ENCODE measurements at regions not wholly inside any gene's neighbourhood (a gene's known extent, or its start where the extent isn't known, plus 50 kb on each side); places are given as distances from the start of the nearest gene placed in this dataset.

GRCh38 chr2:58686776-58687175 is 445.7 kb upstream of the FANCL start:
- Histone ChIP-seq H3K4me1 (ENCODE audit: control insufficient read depth, insufficient read depth, low read length) (no peaks in the 10 kb centered on the region), H3K27ac (ENCODE audit: low read length) (no peak overlapping the region), H3K4me3 (ENCODE audit: low read length) (no peak overlapping the region), H3K9me3 (ENCODE audit: control insufficient read depth, low read depth, low read length) (no peaks in the 10 kb centered on the region), H3K27me3 (ENCODE audit: control insufficient read depth, insufficient read depth, low read length) (no peaks in the 10 kb centered on the region), H3K36me3 (ENCODE audit: control insufficient read depth, insufficient read depth, low read length) (no peaks in the 10 kb centered on the region)
- no peak for DNase-seq
- 90% methylated on average over 1 of the region's 1 CpG for WGBS (ENCODE audit: insufficient coverage, low lambda C conversion rate)

- WGBS (ENCODE audit: insufficient coverage, low lambda C conversion rate): no CpG with 5 or more reads among the region's 1 CpG
- Histone ChIP-seq H3K9me3 (ENCODE audit: control insufficient read depth, low read depth, low read length) (no peaks in the 10 kb centered on the region), H3K27ac (ENCODE audit: low read length) (no peak overlapping the region), H3K4me1 (ENCODE audit: control insufficient read depth, insufficient read depth, low read length) (no peaks in the 10 kb centered on the region), H3K27me3 (ENCODE audit: control insufficient read depth, insufficient read depth, low read length) (no peaks in the 10 kb centered on the region), H3K4me3 (ENCODE audit: low read length) (no peak overlapping the region), H3K36me3 (ENCODE audit: control insufficient read depth, insufficient read depth, low read length) (no peaks in the 10 kb centered on the region)
- no peak for DNase-seq
Observed at GRCh38 chr2:58680755-58681310, 439.7 kb upstream of the FANCL start.

- Histone ChIP-seq H3K4me1 (ENCODE audit: control insufficient read depth, insufficient read depth, low read length) (no peaks in the 10 kb centered on the region), H3K27me3 (ENCODE audit: control insufficient read depth, insufficient read depth, low read length) (no peaks in the 10 kb centered on the region), H3K4me3 (ENCODE audit: low read length) (no peak overlapping the region), H3K9me3 (ENCODE audit: control insufficient read depth, low read depth, low read length) (no peaks in the 10 kb centered on the region), H3K27ac (ENCODE audit: low read length) (no peak overlapping the region), H3K36me3 (ENCODE audit: control insufficient read depth, insufficient read depth, low read length) (no peaks in the 10 kb centered on the region)
- WGBS (ENCODE audit: insufficient coverage, low lambda C conversion rate): no CpG with 5 or more reads among the region's 3 CpGs
- DNase-seq: no peak
Observed at GRCh38 chr2:58677748-58678147, 436.6 kb upstream of the FANCL start.

GRCh38 chr2:58671675-58672074 is 430.6 kb upstream of the FANCL start:
- DNase-seq: no peak
- WGBS (ENCODE audit: insufficient coverage, low lambda C conversion rate): 100% methylated on average over 1 of the region's 2 CpGs
- Histone ChIP-seq H3K9me3 (ENCODE audit: control insufficient read depth, low read depth, low read length) (no peaks in the 10 kb centered on the region), H3K27me3 (ENCODE audit: control insufficient read depth, insufficient read depth, low read length) (no peaks in the 10 kb centered on the region), H3K4me3 (ENCODE audit: low read length) (no peak overlapping the region), H3K4me1 (ENCODE audit: control insufficient read depth, insufficient read depth, low read length) (no peaks in the 10 kb centered on the region), H3K27ac (ENCODE audit: low read length) (no peak overlapping the region), H3K36me3 (ENCODE audit: control insufficient read depth, insufficient read depth, low read length) (no peaks in the 10 kb centered on the region)

GRCh38 chr2:58669998-58670397 is 428.9 kb upstream of the FANCL start:
- no peak overlapping the region for H3K27ac ChIP-seq (ENCODE audit: low read length)
- no peaks in the 10 kb centered on the region for H3K36me3 ChIP-seq (ENCODE audit: control insufficient read depth, insufficient read depth, low read length)
- no peaks in the 10 kb centered on the region for H3K4me1 ChIP-seq (ENCODE audit: control insufficient read depth, insufficient read depth, low read length)
- no peak overlapping the region for H3K4me3 ChIP-seq (ENCODE audit: low read length)
- no peaks in the 10 kb centered on the region for H3K27me3 ChIP-seq (ENCODE audit: control insufficient read depth, insufficient read depth, low read length)
- WGBS (ENCODE audit: insufficient coverage, low lambda C conversion rate): no CpG with 5 or more reads among the region's 5 CpGs
- H3K9me3 ChIP-seq (ENCODE audit: control insufficient read depth, low read depth, low read length): no peaks in the 10 kb centered on the region
- DNase-seq: no peak

- H3K27me3 ChIP-seq (ENCODE audit: control insufficient read depth, insufficient read depth, low read length): no peaks in the 10 kb centered on the region
- H3K4me3 ChIP-seq (ENCODE audit: low read length): no peak overlapping the region
- H3K27ac ChIP-seq (ENCODE audit: low read length): no peak overlapping the region
- H3K36me3 ChIP-seq (ENCODE audit: control insufficient read depth, insufficient read depth, low read length): no peaks in the 10 kb centered on the region
- H3K9me3 ChIP-seq (ENCODE audit: control insufficient read depth, low read depth, low read length): no peaks in the 10 kb centered on the region
- 100% methylated on average over 1 of the region's 3 CpGs for WGBS (ENCODE audit: insufficient coverage, low lambda C conversion rate)
- DNase-seq: no peak
- no peaks in the 10 kb centered on the region for H3K4me1 ChIP-seq (ENCODE audit: control insufficient read depth, insufficient read depth, low read length)
Observed at GRCh38 chr2:58667137-58667774, 426.1 kb upstream of the FANCL start.

GRCh38 chr2:58666323-58666970 is 425.3 kb upstream of the FANCL start:
- Histone ChIP-seq H3K27ac (ENCODE audit: low read length) (no peak overlapping the region), H3K4me1 (ENCODE audit: control insufficient read depth, insufficient read depth, low read length) (no peaks in the 10 kb centered on the region), H3K9me3 (ENCODE audit: control insufficient read depth, low read depth, low read length) (no peaks in the 10 kb centered on the region), H3K36me3 (ENCODE audit: control insufficient read depth, insufficient read depth, low read length) (no peaks in the 10 kb centered on the region), H3K4me3 (ENCODE audit: low read length) (no peak overlapping the region), H3K27me3 (ENCODE audit: control insufficient read depth, insufficient read depth, low read length) (no peaks in the 10 kb centered on the region)
- 100% methylated on average over 2 of the region's 3 CpGs for WGBS (ENCODE audit: insufficient coverage, low lambda C conversion rate)
- no peak for DNase-seq

- Histone ChIP-seq H3K4me3 (ENCODE audit: low read length) (no peak overlapping the region), H3K27me3 (ENCODE audit: control insufficient read depth, insufficient read depth, low read length) (no peaks in the 10 kb centered on the region), H3K27ac (ENCODE audit: low read length) (no peak overlapping the region), H3K4me1 (ENCODE audit: control insufficient read depth, insufficient read depth, low read length) (no peaks in the 10 kb centered on the region), H3K9me3 (ENCODE audit: control insufficient read depth, low read depth, low read length) (no peaks in the 10 kb centered on the region), H3K36me3 (ENCODE audit: control insufficient read depth, insufficient read depth, low read length) (no peaks in the 10 kb centered on the region)
- WGBS (ENCODE audit: insufficient coverage, low lambda C conversion rate): 80% methylated on average over 1 of the region's 3 CpGs
- DNase-seq: no peak
Observed at GRCh38 chr2:58665154-58665553, 424.0 kb upstream of the FANCL start.

- no peaks in the 10 kb centered on the region for H3K9me3 ChIP-seq (ENCODE audit: control insufficient read depth, low read depth, low read length)
- 86% methylated on average over 1 of the region's 5 CpGs for WGBS (ENCODE audit: insufficient coverage, low lambda C conversion rate)
- no peak overlapping the region for H3K27ac ChIP-seq (ENCODE audit: low read length)
- no peaks in the 10 kb centered on the region for H3K36me3 ChIP-seq (ENCODE audit: control insufficient read depth, insufficient read depth, low read length)
- H3K4me1 ChIP-seq (ENCODE audit: control insufficient read depth, insufficient read depth, low read length): no peaks in the 10 kb centered on the region
- no peaks in the 10 kb centered on the region for H3K27me3 ChIP-seq (ENCODE audit: control insufficient read depth, insufficient read depth, low read length)
- H3K4me3 ChIP-seq (ENCODE audit: low read length): no peak overlapping the region
- DNase-seq: no peak
Observed at GRCh38 chr2:58664523-58665151, 423.5 kb upstream of the FANCL start.

- H3K27ac ChIP-seq (ENCODE audit: low read length): no peak overlapping the region
- H3K9me3 ChIP-seq (ENCODE audit: control insufficient read depth, low read depth, low read length): no peaks in the 10 kb centered on the region
- no CpG with 5 or more reads among the region's 4 CpGs for WGBS (ENCODE audit: insufficient coverage, low lambda C conversion rate)
- H3K36me3 ChIP-seq (ENCODE audit: control insufficient read depth, insufficient read depth, low read length): no peaks in the 10 kb centered on the region
- DNase-seq: no peak
- no peaks in the 10 kb centered on the region for H3K27me3 ChIP-seq (ENCODE audit: control insufficient read depth, insufficient read depth, low read length)
- no peak overlapping the region for H3K4me3 ChIP-seq (ENCODE audit: low read length)
- no peaks in the 10 kb centered on the region for H3K4me1 ChIP-seq (ENCODE audit: control insufficient read depth, insufficient read depth, low read length)
Observed at GRCh38 chr2:58660046-58660445, 418.9 kb upstream of the FANCL start.

All from large intestine (tissue), 3 donors.